ENCODE measurements at regions not wholly inside any gene's neighbourhood (a gene's known extent, or its start where the extent isn't known, plus 50 kb on each side); places are given as distances from the start of the nearest gene placed in this dataset.
"Not testable (repeated sequence)": the region's sequence is repeated elsewhere in the genome, so short reads cannot be mapped to it uniquely, and the experiment has no call there.

DNA sequence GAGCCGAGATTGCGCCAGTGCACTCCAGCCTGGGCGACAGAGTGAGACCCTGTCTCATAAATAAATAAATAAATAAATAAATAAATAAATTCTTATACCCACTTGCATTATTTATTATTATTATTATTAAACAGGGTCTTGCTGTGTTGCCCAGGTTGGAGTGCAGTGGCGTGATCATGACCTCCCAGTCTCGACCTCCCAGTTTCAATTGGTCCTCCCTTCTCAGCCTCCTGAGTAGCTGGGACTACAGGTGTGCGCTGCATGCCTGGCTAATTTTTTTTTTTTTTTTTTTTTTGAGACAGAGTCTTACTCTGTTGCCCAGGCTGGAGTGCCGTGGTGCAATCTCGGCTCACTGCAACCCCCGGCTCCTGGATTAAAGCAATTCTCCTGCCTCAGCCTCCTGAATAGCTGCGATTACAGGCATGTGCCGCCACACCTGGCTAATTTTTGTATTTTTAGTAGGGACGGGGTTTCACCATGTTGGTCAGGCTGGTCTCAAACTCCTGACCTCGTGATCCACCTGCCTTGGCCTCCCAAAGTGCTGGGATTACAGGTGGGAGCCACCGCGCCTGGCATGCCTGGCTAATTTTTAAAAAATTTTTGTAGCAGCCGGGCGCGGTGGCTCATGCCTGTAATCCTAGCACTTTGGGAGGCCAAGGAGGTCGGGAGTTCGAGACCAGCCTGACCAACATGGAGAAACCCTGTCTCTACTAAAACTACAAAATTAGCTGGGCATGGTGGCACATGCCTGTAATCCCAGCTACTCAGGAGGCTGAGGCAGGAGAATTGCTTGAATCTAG lies 150.2 kb downstream of the SEC14L1 start:
- DNase-seq = not testable (repeated sequence)

GRCh38 chr17:77291591-77292386 lies 151.0 kb downstream of the SEC14L1 start:
- DNase-seq = no peak

DNA sequence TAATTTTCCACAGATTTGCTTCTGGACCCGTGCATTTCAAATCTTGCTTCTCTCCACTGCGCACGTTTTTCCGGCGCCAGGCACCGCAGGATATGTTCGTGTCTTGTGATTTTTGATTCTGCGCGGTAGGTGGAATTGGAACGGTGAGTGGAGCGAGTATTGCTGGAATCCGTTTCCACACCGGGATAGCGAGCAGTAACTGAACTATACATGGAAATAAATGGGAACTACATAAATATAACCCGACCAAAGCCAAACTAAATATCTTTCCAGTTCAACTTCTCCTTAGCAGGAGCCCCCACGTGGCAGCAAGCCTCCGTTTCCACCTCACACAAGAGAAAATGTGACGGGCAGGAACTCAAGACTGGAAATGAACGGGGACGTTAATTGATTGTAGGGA lies 154.0 kb downstream of the SEC14L1 start:
- DNase-seq = no peak

DNA sequence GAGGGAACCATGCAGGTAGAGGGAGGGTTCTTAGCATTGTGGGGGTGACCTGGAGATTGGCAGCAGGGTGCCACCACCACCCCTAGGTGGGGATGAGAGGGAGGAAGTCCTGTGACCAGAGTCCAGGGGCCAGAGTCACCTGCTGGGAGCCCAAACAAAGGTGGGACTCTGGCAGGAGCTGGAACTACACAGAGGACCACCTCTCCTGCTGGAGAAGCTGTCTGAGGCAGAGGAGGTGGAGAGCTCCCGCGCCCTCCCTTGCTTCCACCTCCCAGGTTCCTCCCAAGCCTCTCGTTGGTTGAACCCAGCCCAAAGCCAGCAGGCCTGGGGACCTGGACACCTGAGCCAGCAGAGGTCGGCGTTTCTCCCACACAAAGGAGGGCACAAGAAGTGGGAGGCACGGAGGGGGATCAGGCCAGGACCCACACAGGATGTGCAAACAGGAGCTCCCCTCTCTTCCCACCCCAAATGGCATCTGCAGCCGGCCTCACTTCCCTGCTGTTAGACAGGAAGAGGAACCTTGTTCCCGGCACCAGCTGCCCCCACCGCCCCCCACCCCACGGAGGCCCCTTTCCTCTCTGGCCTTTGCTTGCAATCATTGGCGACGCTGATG lies 154.6 kb downstream of the SEC14L1 start:
- DNase-seq = no peak

- DNase-seq = no peak
Measured at GRCh38 chr17:77296769-77297409, 156.1 kb downstream of the SEC14L1 start.

DNA sequence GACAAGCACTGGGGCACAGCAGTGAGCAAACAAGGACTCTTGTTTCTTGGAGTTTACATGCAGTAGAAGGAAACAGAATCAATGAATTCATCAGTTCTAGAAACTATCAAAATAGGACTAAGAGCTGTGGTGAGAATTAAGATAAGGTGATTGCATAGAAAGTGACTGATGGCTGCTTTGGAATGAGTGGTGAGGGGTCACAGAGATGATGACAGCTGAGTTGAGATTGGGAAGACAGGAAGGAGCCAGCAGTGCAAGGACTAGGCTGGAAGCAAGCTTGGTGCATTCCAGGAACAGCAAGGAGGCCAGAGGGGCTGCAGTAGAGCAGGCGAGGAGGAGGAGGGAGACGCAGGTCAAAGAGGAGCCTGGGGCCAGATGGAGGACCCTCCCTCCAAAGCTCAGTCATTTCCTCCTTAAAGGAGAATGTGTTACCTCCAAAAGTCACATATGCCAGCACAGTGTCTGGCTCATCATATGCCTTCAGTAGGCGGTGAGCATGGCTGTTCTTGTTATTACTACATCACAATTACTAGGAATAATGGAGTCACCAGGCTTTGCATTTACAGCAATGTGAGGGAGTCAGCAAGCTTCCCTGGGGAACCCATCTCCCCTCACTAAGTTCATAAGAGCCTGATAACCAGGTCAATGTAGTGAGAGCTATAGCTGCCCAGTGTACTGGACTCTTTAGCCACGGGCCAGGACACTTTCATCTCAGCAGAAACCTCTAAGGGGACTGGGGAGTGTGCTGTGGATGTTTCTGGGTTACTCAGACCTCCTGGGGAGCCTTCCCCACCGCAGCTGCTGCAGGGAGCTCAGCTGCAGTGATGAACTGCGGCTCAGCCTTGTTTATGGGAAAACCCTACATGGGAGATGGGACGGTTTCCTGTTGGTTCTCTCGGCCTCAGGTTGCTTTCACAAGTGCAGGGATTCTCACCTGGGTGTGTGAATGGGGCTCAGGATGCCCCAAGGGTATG lies 157.2 kb downstream of the SEC14L1 start:
- no peak for DNase-seq

- no peak for DNase-seq
Measured at GRCh38 chr17:77298811-77299210, 158.0 kb downstream of the SEC14L1 start.

DNA sequence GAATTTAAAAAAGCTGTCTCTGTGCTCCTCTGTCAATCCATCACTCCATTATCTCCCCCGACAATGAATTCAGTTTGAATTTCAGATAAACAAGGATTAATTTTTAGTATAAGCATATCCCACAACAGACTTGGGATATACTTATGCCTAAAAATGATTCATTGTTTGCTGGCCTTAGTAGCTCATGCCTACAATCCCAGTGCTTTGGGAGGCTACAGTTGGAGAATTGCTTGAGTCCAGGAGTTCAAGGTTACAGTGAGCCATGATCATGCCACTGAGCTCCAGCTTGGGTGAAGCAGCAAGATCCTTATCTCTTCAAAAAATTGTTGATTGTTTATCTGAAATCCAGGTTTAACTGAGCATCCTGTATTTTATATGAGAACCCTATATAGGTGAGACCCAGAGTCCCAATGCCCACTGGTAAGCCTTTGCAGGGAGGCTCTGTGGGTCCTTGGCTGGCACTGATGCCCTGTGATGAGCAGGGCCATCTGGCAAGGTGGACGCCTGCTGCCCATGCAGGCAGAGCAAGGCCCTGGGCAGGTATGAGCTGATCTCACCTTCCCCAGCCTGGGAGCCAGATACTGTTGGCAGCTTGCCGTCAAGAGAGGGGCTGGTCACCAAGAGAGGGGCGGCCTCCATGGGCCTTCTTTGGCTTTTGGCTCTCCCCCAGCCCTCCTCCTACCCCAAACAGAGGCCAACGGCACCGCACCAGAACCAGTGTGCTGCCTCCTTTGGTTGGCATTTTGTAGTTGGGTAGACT lies 158.7 kb downstream of the SEC14L1 start:
- no peak for DNase-seq

DNA sequence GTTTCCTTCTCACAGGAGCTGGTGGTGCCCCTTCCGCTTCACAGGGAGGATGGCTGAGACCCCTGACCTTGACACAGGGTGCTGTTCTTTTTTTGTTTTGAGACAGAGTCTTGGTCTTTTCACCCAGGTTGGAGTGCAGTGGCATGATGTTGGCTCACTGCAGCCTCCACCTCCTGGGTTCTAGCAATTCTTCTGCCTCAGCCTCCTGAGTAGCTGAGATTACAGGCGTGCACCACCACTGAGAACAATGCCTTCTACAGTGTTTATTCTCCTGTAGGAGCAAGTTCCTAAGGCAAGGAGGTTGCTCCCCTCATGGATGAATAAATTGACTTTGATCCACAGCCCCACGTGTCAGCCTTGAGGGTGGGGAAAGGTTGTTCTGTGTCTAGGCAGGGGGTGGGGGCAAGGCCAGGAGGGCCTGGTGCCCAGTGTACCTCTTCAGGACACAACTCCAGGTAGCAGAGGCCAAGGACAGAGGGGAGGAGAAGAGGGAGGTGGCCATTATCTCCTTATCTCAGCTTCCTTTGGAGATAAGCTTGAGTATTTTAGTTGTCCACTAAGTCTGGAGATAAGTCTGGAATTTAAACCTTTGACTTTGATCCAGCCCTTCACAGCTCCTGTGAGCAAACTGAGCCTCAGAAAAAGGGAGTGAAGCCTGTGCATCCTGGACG lies 159.4 kb downstream of the SEC14L1 start:
- DNase-seq = no peak

- DNase-seq = no peak
Measured at GRCh38 chr17:77301694-77302266, 161.0 kb downstream of the SEC14L1 start.

- no peak for DNase-seq
Measured at GRCh38 chr17:77302682-77303081, 161.9 kb downstream of the SEC14L1 start.

DNA sequence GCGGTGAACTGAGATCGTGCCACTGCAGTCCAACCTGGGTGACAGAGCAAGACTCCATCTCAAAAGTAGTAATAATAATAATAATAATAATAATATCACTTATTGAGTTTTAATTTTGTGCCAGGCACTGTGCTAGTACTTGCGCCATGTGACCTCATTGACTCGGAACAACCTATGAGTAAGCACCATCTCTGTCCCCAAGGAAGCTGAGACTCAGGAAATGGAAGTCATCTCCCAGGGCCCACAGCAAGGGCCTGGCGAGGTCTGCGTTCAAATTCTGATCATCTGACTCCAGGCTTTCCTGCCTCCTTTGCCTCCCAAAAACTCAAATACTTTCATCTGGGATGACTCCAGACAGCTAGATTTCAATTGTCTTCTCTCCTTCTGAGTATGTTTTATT lies 162.9 kb downstream of the SEC14L1 start:
- DNase-seq = no peak

DNA sequence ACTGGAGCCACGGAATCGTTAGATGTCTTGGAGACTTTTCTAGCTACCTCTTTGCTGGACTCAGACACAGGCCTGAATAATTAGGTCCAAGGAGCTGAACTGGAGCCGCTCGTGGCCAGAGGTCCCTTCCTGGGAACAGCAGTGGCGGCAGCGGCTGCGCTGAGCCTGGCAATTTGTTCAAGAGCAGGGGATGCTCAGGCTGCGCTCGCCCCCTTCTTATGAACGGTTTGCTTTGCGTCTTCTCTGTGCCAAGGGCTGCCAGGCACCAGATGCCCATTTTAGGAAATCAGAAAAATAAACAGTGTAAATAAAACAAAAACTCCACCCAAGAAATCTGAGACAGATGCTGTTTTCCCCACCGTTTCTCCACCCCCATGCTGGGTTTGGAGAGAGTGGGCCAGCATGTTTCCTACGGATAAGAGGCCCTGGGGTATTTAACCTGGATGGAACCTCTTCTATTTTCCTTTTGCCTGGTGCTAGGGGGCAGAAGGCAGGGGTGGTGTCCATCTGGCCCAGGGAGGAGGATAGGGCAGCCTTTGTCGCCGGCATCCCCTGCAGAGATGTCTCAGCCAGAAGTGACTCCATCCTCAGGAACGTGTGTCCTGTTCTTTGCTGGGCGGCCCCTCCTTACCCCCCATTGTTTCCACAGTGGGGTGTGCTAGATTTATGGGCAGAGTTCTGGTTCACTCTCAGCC lies 163.4 kb downstream of the SEC14L1 start:
- no peak for DNase-seq

- DNase-seq = no peak
Measured at GRCh38 chr17:77304746-77305473, 164.1 kb downstream of the SEC14L1 start.

GRCh38 chr17:77306048-77306789 lies 165.4 kb downstream of the SEC14L1 start:
- no peak for DNase-seq

DNA sequence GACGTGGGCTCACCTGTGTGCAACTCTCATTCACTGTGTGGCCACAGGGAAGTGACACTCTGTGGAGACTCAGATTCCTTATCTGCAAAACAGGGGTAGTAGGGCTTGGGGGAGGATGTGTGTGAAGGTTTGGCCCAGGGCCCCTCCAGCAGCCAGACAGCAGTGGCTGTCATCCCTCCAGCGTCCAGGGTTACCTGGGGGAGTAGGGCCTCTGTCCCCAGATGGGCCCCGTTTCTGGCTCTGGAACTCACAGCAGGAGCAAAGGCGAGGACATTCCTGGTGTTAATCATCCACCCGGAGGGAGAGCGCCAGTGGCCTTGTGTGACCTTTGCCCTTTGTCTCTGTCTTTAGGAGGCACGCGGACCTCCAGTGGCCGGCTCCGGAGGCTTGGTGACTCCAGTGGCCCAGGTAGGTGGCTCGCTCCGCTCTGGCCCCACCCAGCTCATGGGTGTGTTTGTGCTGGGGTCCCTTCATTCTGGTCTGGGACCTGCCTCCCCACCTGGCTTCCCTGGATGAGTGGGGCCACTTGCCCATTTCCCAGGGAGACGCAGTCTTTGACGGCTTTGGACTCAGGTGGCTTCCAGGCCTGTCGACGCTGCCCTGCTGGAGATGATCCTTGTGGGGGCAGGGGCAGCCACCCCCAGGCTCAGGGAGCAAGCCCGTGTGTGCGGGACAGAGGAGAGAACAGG lies 166.2 kb downstream of the SEC14L1 start:
- no peak for DNase-seq

DNA sequence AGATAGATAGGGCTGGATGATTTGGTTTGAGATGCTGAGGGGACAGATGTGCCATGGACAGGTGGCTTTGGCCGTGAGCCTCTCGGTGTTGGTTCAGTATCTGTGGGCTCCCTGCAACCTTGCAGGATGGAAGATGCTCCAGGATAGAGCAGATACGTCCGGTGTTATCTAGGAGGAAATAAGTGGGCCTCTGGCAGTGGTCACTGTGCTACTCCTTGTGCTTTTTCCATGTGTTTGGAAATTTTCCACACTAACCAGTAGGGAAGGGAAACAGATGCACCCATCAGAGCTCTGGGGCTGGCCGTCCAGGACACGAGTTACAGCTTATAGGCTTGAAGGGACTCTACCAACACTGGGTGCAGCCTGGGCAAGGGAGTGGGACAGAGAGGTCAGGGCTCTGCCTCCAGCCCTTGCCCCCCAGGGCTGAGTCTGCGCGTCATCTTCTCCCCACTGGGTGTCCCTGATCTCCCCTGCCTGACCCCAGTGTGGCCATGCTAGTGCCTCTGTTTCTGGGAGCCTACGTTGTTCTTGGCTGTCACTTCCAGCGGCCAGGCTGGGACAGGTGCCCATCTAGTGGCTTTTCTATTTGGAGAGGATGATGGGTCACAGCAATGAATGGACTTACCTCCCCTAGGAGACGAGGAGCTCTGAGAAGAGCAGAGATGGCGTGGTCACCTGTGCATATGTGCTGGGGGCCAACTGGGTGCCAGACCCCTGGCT lies 166.9 kb downstream of the SEC14L1 start:
- no peak for DNase-seq
